IPS-20b (cell line): ENCODE measurements at regions not wholly inside any gene's neighbourhood (a gene's known extent, or its start where the extent isn't known, plus 50 kb on each side); places are given as distances from the start of the nearest gene placed in this dataset.
"Not testable (repeated sequence)": the region's sequence is repeated elsewhere in the genome, so short reads cannot be mapped to it uniquely, and the experiment has no call there.

Experiments
- H3K27ac ChIP-seq: one replicate; pipeline ENCODE4 v1.5.1; 2013; ENCODE audit warnings: low read length
- H3K27me3 ChIP-seq: 2 replicates; pipeline ENCODE4 v1.6.1; 2013; ENCODE audit warnings: mild to moderate bottlenecking, low read length, inconsistent platforms; ENCODE audit not compliant: insufficient read depth
- H3K36me3 ChIP-seq: 2 replicates; pipeline ENCODE4 v1.6.1; 2013; ENCODE audit warnings: low read depth, mild to moderate bottlenecking, inconsistent platforms, low read length, moderate library complexity; ENCODE audit not compliant: insufficient read depth
- H3K4me1 ChIP-seq: 2 replicates; pipeline ENCODE4 v1.6.1; 2013; ENCODE audit warnings: mild to moderate bottlenecking, control low read depth, inconsistent platforms, low read length, moderate library complexity; ENCODE audit not compliant: insufficient read depth
- H3K4me3 ChIP-seq: 2 replicates; pipeline ENCODE4 v1.5.1; 2013; ENCODE audit warnings: mild to moderate bottlenecking, low read length, inconsistent platforms
- H3K9ac ChIP-seq: 2 replicates; pipeline ENCODE4 v1.6.1; 2013; ENCODE audit warnings: low read depth, mild to moderate bottlenecking, inconsistent platforms, low read length, moderate library complexity
- H3K9me3 ChIP-seq: 2 replicates; pipeline ENCODE4 v1.6.1; 2013; ENCODE audit warnings: mild to moderate bottlenecking, low read depth, low read length, inconsistent platforms; ENCODE audit not compliant: insufficient read depth

DNA sequence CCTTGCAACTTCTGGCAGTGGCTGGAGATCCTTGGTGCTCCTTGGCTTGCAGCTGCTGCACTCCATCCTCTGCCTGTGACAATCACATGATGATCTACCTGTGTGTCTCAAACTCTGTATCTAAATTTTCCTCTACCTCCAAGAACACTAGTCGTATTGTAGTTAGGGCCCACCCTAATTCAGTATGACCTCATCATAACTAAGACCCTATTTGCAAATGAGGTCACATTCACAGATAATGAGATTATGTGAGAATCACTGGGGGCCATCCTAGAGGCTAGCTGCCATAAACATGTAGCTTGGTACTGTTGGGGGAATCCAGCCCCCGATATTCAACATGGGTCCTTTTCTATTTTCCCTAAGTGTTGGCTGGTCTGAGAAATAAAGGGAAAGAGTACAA lies 183.0 kb upstream of the SMLR1 start:
- H3K4me3 ChIP-seq, result no peak overlapping the region
- no peaks in the 10 kb centered on the region for H3K27me3 ChIP-seq
- H3K9me3 ChIP-seq, result peaks cover 22% of the 10 kb centered on the region

DNA sequence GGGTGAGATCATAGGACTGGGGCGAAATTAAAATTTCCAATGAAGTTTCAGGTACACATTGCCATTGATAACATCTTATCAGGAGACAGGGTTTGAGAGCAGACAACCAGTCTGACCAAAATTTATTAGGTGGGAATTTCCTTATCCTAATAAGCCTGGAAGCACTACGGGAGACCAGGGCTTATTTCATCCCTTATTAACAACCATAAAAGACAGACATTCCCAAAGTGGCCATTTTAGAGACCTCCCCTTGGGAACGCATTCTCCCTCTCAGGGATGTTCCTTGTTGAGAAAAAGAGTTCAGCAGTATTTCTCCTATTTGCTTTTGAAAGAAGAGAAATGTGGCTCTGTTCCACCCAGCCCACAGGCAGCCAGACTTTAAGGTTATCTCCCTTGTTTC lies 182.4 kb upstream of the SMLR1 start:
- H3K36me3 ChIP-seq, H3K27me3 ChIP-seq, H3K27ac ChIP-seq, H3K4me3 ChIP-seq, H3K4me1 ChIP-seq, H3K9ac ChIP-seq: not testable (repeated sequence)
- H3K9me3 ChIP-seq, result peaks cover 22% of the 10 kb centered on the region

More for the DNA sequence above, 183.0 kb upstream of the SMLR1 start:
- Histone ChIP-seq H3K36me3 (no peaks in the 10 kb centered on the region), H3K9ac (no peak overlapping the region), H3K4me1 (no peaks in the 10 kb centered on the region), H3K27ac (no peak overlapping the region)

DNA sequence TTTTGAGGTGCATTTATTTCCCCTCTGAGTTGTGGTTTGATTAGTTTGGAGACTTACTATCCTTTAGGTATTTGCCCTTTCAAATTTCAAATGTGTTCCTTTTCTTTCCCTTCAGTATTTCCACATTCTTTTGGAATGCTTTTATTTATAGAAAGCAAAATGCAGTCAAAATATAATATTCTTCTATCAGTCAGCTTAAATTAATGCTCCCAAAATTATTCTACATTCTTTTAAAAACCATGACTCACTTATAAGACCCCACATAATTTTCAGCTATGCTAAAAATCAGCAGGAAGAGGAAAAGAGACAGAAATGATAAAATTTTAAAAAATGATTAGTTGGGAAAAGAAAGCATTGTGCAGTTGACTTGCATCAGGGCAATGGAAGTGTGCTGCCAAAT lies 180.0 kb upstream of the SMLR1 start:
- no peak overlapping the region for H3K4me3 ChIP-seq
- no peak overlapping the region for H3K27ac ChIP-seq
- H3K36me3 ChIP-seq, result no peaks in the 10 kb centered on the region
- H3K4me1 ChIP-seq, result no peaks in the 10 kb centered on the region
- peaks cover 22% of the 10 kb centered on the region for H3K9me3 ChIP-seq
- H3K9ac ChIP-seq, result no peak overlapping the region
- H3K27me3 ChIP-seq, result no peaks in the 10 kb centered on the region

DNA sequence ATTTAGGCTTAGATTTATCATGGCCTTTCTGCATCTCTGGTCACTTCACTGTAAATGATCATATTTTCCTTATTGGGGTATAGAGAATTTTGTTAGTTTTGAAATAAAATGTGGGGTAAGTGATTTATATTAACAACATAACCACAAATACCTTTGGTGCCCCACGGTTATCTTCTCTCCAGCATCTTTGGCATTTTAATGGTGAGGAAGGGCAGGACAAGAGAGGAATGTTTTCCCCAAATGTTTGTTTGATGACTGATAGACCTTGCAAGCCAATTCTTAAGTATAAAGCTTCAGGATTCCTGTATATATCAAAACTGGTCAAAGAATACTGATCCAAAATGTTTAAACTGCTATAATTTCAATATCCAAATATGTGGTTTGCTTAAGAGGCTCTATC lies 171.6 kb upstream of the SMLR1 start:
- H3K27me3 ChIP-seq, result no peaks in the 10 kb centered on the region
- no peak overlapping the region for H3K27ac ChIP-seq
- no peaks in the 10 kb centered on the region for H3K9me3 ChIP-seq
- no peak overlapping the region for H3K9ac ChIP-seq
- H3K36me3 ChIP-seq, result no peaks in the 10 kb centered on the region
- no peaks in the 10 kb centered on the region for H3K4me1 ChIP-seq
- no peak overlapping the region for H3K4me3 ChIP-seq

DNA sequence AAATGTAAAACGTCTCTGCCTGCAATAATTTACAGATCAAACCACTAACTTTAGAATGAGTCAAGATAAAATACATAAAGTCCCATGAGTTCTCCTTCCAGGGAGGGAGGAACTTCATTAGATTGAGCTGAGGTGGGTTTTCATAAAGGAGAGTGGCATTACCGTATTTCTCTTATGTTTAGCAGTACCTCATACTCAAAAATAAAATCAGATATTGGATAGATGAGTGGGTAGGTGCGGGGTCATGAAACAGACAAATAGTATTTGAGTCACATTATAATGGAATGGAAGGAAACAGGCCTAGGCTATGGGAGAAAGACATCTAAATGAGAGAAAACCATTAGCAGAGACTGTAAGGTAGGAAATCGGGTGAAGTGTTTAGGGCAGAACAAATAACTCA lies 166.1 kb upstream of the SMLR1 start:
- no peaks in the 10 kb centered on the region for H3K9me3 ChIP-seq
- H3K4me1 ChIP-seq, result no peaks in the 10 kb centered on the region
- H3K9ac ChIP-seq, result no peak overlapping the region
- no peaks in the 10 kb centered on the region for H3K27me3 ChIP-seq
- H3K36me3 ChIP-seq, result no peaks in the 10 kb centered on the region
- no peak overlapping the region for H3K27ac ChIP-seq
- H3K4me3 ChIP-seq, result no peak overlapping the region

DNA sequence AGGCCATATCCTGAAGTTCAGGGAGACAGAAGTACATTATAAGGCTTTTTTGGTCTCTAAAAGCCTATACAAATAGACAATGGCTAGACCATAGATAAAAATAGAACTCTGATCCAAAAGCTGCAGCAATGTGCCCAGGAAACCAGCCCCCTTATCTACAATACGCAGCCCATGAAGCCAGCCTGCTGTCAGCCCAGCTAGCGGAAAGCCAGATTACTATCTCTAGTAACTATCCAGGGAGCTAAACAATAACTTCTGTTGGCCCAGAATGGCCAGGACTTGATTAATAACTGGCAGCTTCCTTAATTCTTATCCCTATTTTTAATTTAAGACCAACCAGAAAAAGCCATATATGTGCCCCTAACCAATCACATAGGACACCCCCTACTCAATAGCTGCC lies 160.4 kb upstream of the SMLR1 start:
- no peaks in the 10 kb centered on the region for H3K4me1 ChIP-seq
- no peak overlapping the region for H3K4me3 ChIP-seq
- no peak overlapping the region for H3K27ac ChIP-seq
- H3K9me3 ChIP-seq, result no peaks in the 10 kb centered on the region
- no peaks in the 10 kb centered on the region for H3K27me3 ChIP-seq
- H3K36me3 ChIP-seq, result no peaks in the 10 kb centered on the region
- no peak overlapping the region for H3K9ac ChIP-seq

DNA sequence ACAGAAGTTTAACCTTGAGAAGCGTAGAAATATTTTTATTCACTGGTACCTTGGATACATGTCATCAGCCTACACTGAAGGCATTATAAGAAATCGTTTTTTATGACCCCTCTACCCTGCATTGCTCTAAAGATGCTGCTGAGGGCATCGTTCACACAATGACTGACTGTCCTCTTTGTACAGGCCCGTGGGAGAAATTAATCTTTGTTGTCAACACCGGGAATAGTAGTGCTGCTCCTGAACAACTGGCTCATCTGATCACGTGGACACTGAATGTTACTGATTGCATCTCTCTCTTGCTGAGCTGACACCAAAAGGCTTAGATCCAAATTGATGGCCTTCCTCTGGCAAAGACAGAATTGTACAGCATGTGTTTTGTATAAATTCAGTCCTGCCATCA lies 157.1 kb upstream of the SMLR1 start:
- Histone ChIP-seq H3K9me3 (no peaks in the 10 kb centered on the region), H3K4me1 (peaks cover 6% of the 10 kb centered on the region; the same call in 1 of the 2 replicates), H3K27me3 (no peaks in the 10 kb centered on the region), H3K27ac (no peak overlapping the region), H3K4me3 (no peak overlapping the region), H3K9ac (no peak overlapping the region), H3K36me3 (no peaks in the 10 kb centered on the region)

DNA sequence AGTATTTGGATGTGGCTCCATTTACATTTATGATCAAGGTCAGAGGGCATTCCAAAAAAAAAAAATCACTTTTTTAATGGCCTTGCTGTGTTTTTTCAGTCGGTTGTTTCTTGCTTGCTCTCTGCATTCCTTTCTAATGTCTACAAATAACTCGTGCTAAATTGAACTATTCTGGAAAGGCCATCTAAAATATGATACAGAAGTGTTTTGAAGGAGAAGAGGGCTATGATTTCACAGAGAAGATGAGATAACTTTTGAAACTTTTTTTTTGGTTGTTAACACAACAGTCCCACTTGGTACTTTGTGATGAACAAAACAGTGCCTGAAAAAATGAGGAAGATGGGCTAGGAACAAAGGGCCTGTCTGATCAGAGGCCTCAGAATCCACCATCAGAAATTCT lies 156.1 kb upstream of the SMLR1 start:
- Histone ChIP-seq H3K4me1 (peaks cover 6% of the 10 kb centered on the region; the same call in 1 of the 2 replicates), H3K4me3 (no peak overlapping the region), H3K36me3 (no peaks in the 10 kb centered on the region), H3K9me3 (no peaks in the 10 kb centered on the region), H3K9ac (no peak overlapping the region), H3K27me3 (no peaks in the 10 kb centered on the region), H3K27ac (no peak overlapping the region)

DNA sequence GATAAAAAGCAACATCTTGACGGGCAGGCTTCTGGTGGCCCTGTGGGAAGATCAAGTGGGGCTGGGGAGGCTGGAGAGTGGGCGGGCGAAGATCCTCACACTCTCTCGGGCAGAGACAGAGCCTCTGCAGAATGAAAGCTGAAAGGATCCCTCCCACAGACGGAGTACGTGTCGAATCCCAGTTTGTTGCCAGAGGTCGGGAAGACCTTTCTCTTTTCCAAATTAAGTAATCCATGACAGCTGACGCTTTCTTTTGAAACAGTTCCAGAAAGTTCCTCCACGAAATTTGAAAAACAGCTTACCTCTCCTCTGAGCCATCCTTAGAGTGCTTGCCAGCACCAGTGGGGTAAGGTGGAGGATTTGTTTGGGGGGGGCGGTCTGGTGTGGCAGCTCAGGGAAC lies 155.6 kb upstream of the SMLR1 start:
- H3K36me3 ChIP-seq, result no peaks in the 10 kb centered on the region
- H3K4me1 ChIP-seq, result peaks cover 6% of the 10 kb centered on the region; the same call in 1 of the 2 replicates
- H3K27me3 ChIP-seq, result no peaks in the 10 kb centered on the region
- no peak overlapping the region for H3K27ac ChIP-seq
- H3K9ac ChIP-seq, result no peak overlapping the region
- H3K4me3 ChIP-seq, result no peak overlapping the region
- H3K9me3 ChIP-seq, result no peaks in the 10 kb centered on the region

DNA sequence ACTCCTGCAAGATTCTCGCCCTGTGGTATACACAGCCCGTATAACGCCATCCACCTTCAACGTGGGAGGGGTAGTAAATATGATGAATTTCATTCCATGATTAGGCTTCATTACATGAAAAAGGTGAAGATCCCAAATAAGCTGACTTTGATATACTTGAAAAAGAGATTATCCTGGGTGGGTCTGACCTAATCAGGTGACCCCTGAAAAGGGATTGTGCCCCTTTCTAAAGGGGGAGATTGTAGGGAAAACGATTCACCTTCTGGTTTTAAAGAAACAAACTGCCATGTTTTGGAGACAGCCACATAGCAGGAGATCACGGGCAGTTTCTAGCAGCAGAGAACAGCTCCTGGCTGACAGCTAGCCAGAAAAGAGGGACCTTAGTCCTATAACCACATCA lies 155.1 kb upstream of the SMLR1 start:
- Histone ChIP-seq H3K9ac (no peak overlapping the region), H3K27me3 (no peaks in the 10 kb centered on the region), H3K9me3 (no peaks in the 10 kb centered on the region), H3K4me3 (no peak overlapping the region), H3K4me1 (peaks cover 6% of the 10 kb centered on the region; the same call in 1 of the 2 replicates), H3K36me3 (no peaks in the 10 kb centered on the region), H3K27ac (no peak overlapping the region)

DNA sequence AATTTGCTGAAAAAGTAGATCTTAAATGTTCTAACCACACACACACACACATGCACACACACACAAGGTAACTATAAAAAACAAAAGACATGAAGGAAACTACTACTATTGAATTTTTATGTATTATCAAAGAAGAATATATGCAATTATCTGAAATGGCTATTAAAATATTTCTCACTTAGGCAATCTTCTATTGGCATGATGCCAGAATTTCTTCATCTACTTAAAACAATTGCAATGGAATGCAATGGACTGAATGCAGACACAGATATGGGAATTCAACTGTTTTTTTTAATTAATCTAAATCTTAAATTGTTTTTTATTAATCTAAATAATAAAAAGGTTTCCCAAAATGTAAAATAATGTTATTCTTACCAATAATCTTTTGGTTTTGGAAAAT lies 152.6 kb upstream of the SMLR1 start:
- Histone ChIP-seq H3K36me3 (no peaks in the 10 kb centered on the region), H3K9ac (no peak overlapping the region), H3K27me3 (no peaks in the 10 kb centered on the region), H3K9me3 (no peaks in the 10 kb centered on the region), H3K27ac (no peak overlapping the region), H3K4me1 (peaks cover 6% of the 10 kb centered on the region; the same call in 1 of the 2 replicates), H3K4me3 (no peak overlapping the region)

DNA sequence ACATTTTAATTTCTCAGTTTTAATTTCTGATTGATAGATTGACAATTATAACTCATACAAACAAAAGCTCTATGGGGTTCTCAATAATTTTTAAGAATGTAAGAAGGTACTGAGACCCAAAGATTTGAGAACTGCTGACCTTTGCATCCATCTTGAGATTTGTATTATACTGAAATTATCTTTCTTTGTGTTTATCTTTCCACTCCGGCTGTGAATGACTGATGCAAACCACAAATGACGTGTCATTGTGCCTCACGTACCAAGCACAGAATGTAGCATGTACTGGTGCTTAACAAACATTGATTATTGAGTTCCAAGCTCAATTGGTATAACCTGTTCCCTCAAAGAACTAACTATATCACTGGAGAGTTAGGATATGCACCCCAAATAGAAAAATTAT lies 152.1 kb upstream of the SMLR1 start:
- Histone ChIP-seq H3K36me3 (no peaks in the 10 kb centered on the region), H3K4me3 (no peak overlapping the region), H3K4me1 (peaks cover 6% of the 10 kb centered on the region; the same call in 1 of the 2 replicates), H3K9ac (no peak overlapping the region), H3K9me3 (no peaks in the 10 kb centered on the region), H3K27ac (no peak overlapping the region), H3K27me3 (no peaks in the 10 kb centered on the region)
